Nephron progenitor cell (in vitro differentiated cells): ENCODE measurements at regions not wholly inside any gene's neighbourhood (a gene's known extent, or its start where the extent isn't known, plus 50 kb on each side); places are given as distances from the start of the nearest gene placed in this dataset.
A peak's percentile ranks its signal among the peaks of the same experiment; 100 is the strongest.

Source experiments
- DNase-seq: peaks from one replicate; pipeline ENCODE4 v3.0.0; 2021
- H3K27ac Mint-ChIP-seq: 2 replicates; pipeline ENCODE4 v1.8.0; 2021; ENCODE audit warnings: mild to moderate bottlenecking, moderate library complexity, mixed read lengths
- H3K27me3 Mint-ChIP-seq: 2 replicates; pipeline ENCODE4 v1.8.0; 2021; ENCODE audit warnings: mild to moderate bottlenecking, low read depth, mixed read lengths; ENCODE audit not compliant: poor library complexity
- H3K36me3 Mint-ChIP-seq: 2 replicates; pipeline ENCODE4 v1.8.0; 2021; ENCODE audit warnings: low read depth, mixed read lengths
- H3K4me1 Mint-ChIP-seq: 2 replicates; pipeline ENCODE4 v1.8.0; 2021; ENCODE audit warnings: mixed read lengths
- H3K4me3 Mint-ChIP-seq: 2 replicates; pipeline ENCODE4 v1.8.0; 2021; ENCODE audit warnings: mild to moderate bottlenecking, moderate library complexity, mixed read lengths
- H3K9me3 Mint-ChIP-seq: 2 replicates; pipeline ENCODE4 v1.8.0; 2021; ENCODE audit warnings: mild to moderate bottlenecking, moderate library complexity, mixed read lengths
- TF ChIP-seq, protein P1 (sequence below): fragments of 200-600 bp; sonication (generic); IDR thresholded peaks from 2 replicates; pipeline ENCODE4 v1.5.0; 2021; ENCODE audit warnings: antibody characterized with exemption

DNA sequence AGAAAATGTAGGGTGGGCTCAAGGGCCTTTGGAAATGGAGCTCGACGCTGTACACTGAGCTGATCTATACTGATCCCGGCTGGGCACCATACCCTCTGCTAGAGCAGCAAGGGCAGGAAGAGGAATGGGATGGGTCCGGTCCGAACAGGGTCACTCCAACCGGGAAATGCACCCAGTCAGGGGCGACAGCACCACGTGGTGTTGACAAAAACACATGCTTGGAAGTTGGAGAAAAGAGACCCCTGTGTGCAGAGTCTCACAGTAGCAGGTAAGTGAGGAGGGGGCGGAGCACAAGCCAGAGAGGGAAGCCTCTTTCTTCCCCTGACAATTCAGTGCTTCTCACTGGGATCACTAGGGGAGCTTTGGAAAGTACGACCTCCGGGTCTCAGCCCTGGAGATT is 84.1 kb upstream of the ASB18 start:
- Mint-ChIP-seq H3K27ac (no peak overlapping the region), H3K4me1 (peaks cover 19% of the 10 kb centered on the region), H3K9me3 (no peaks in the 10 kb centered on the region), H3K36me3 (no peaks in the 10 kb centered on the region), H3K27me3 (peaks cover 12% of the 10 kb centered on the region), H3K4me3 (no peak overlapping the region)
- TF ChIP-seq, protein P1, sequence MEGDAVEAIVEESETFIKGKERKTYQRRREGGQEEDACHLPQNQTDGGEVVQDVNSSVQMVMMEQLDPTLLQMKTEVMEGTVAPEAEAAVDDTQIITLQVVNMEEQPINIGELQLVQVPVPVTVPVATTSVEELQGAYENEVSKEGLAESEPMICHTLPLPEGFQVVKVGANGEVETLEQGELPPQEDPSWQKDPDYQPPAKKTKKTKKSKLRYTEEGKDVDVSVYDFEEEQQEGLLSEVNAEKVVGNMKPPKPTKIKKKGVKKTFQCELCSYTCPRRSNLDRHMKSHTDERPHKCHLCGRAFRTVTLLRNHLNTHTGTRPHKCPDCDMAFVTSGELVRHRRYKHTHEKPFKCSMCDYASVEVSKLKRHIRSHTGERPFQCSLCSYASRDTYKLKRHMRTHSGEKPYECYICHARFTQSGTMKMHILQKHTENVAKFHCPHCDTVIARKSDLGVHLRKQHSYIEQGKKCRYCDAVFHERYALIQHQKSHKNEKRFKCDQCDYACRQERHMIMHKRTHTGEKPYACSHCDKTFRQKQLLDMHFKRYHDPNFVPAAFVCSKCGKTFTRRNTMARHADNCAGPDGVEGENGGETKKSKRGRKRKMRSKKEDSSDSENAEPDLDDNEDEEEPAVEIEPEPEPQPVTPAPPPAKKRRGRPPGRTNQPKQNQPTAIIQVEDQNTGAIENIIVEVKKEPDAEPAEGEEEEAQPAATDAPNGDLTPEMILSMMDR, result no peak
- no peak for DNase-seq

DNA sequence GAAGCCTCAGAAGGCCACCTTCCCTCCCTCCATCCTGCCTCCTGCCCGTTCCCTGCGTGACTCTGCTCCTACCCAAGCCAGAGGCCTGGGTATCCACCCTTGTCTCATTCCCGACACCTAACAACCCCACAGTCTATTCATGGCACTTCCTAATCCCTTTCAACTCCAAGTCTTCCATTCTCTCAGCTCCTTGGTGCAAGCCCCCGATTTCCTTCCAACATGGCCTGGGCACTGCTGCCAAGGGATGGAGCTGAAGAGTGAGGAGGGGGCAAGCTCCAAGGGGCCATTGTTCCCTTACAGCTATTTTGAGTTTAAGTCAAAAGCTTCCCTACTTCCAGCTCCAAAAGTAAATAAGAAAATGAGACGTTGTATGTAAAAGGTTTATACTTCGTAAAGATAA is 84.8 kb upstream of the ASB18 start:
- TF ChIP-seq, protein P1, result no peak
- no peak overlapping the region for H3K4me3 Mint-ChIP-seq

GRCh38 chr2:236350426-236350825 is 86.2 kb upstream of the ASB18 start:
- no peaks in the 10 kb centered on the region for H3K36me3 Mint-ChIP-seq
- DNase-seq, result no peak
- H3K9me3 Mint-ChIP-seq, result no peaks in the 10 kb centered on the region
- H3K27me3 Mint-ChIP-seq, result peaks cover 10% of the 10 kb centered on the region
- TF ChIP-seq, protein P1, result no peak
- H3K4me3 Mint-ChIP-seq, result no peak overlapping the region
- no peaks in the 10 kb centered on the region for H3K4me1 Mint-ChIP-seq
- H3K27ac Mint-ChIP-seq, result no peak overlapping the region

More for the DNA sequence above, 84.8 kb upstream of the ASB18 start:
- no peak for DNase-seq
- peaks cover 12% of the 10 kb centered on the region for H3K27me3 Mint-ChIP-seq
- peaks cover 12% of the 10 kb centered on the region for H3K4me1 Mint-ChIP-seq
- H3K9me3 Mint-ChIP-seq, result no peaks in the 10 kb centered on the region
- no peaks in the 10 kb centered on the region for H3K36me3 Mint-ChIP-seq
- H3K27ac Mint-ChIP-seq, result no peak overlapping the region

GRCh38 chr2:236351966-236352525 is 87.8 kb upstream of the ASB18 start:
- DNase-seq, result no peak
- no peaks in the 10 kb centered on the region for H3K9me3 Mint-ChIP-seq
- H3K4me3 Mint-ChIP-seq, result no peak overlapping the region
- H3K4me1 Mint-ChIP-seq, result no peaks in the 10 kb centered on the region
- TF ChIP-seq, protein P1, result no peak
- H3K36me3 Mint-ChIP-seq, result no peaks in the 10 kb centered on the region
- no peak overlapping the region for H3K27ac Mint-ChIP-seq
- H3K27me3 Mint-ChIP-seq, result peaks cover 6% of the 10 kb centered on the region

DNA sequence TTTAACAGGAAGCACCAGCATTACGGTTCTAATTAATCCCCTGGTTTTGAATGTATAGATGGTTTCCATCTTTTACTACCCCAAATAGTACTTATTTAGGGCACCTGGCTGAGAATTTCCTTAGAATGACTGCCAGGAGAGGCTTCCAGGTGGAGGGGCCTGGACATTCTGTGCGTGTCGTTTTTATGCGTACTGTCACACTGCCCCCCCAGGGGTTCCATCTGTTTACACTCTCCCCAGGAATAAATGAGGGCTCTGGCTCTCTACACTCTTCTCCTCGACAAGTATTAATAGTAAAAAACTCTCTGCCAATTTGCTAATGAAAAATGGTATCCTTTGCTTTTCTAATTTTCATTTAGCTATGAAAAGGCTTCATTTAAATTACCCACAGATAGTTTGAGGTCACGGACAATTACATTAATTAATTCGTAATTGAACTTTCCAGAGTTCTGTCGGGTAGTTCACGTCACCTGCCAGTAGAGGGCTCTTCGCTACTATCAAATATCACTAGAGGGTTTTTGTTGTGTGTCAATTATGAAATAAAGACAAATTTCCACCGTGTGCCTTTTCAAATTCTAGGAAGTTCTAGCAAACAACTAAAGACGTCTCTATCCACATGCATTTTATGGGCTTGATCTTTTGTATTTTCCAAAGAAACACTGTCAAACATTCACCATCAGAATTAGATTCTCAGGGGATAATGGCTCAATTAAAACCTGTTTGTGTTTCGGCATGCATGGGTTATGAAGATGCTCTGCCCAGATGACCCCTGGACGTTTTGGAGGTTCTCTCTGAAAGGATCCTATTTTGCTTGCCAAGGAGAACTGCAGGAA is 88.8 kb upstream of the ASB18 start:
- H3K27me3 Mint-ChIP-seq, result peaks cover 6% of the 10 kb centered on the region
- H3K9me3 Mint-ChIP-seq, result no peaks in the 10 kb centered on the region
- TF ChIP-seq, protein P1, result peak; percentile 91
- DNase-seq, result no peak
- H3K27ac Mint-ChIP-seq, result no peak overlapping the region
- no peak overlapping the region for H3K4me3 Mint-ChIP-seq
- H3K4me1 Mint-ChIP-seq, result no peaks in the 10 kb centered on the region
- H3K36me3 Mint-ChIP-seq, result no peaks in the 10 kb centered on the region

DNA sequence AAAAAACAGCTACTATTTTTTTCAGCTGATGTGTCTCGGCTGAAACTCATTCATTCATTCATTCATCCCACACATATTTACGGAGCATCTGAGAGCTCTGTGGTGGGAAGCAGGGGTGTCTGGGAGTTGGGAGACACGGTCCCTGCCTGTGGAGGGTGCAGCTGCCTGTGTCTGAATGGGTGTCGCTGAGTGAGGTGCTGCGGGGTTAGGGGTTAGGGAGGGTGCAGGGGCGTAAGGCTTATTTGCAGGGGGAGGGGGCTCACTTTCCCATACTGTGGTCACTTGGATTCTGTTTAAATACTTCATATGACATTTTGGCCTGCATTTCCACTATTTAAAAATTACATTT is 89.4 kb upstream of the ASB18 start:
- peaks cover 6% of the 10 kb centered on the region for H3K27me3 Mint-ChIP-seq
- DNase-seq, result no peak
- TF ChIP-seq, protein P1, result no peak
- H3K27ac Mint-ChIP-seq, result no peak overlapping the region
- no peaks in the 10 kb centered on the region for H3K4me1 Mint-ChIP-seq
- H3K9me3 Mint-ChIP-seq, result no peaks in the 10 kb centered on the region
- no peaks in the 10 kb centered on the region for H3K36me3 Mint-ChIP-seq
- H3K4me3 Mint-ChIP-seq, result no peak overlapping the region
